Testis (tissue), 2 donors: ENCODE measurements at regions not wholly inside any gene's neighbourhood (a gene's known extent, or its start where the extent isn't known, plus 50 kb on each side); places are given as distances from the start of the nearest gene placed in this dataset.

Source experiments
- DNase-seq: peaks from one replicate; pipeline ENCODE4 v3.0.0-alpha.2; 2019
- H3K27ac ChIP-seq, 2 donors: fragments of 200-600 bp; sonication (generic); one replicate each; pipeline ENCODE4 v1.5.1; 2019
- H3K27me3 ChIP-seq: fragments of 200-600 bp; sonication (generic); one replicate; pipeline ENCODE4 v1.5.1; 2019
- H3K36me3 ChIP-seq: fragments of 200-600 bp; sonication (generic); one replicate; pipeline ENCODE4 v1.5.1; 2017; ENCODE audit warnings: low read depth; ENCODE audit errors: missing control alignments
- H3K4me1 ChIP-seq: fragments of 200-600 bp; sonication (generic); one replicate; pipeline ENCODE4 v1.5.1; 2019
- H3K4me3 ChIP-seq, 2 donors: fragments of 200-600 bp; sonication (generic); one replicate each; pipeline ENCODE4 v1.5.1; 2017 to 2019
- H3K9me3 ChIP-seq: fragments of 200-600 bp; sonication (generic); one replicate; pipeline ENCODE4 v1.5.1; 2017
- CTCF ChIP-seq, 3 experiments: fragments of 450-650 bp in 2 of 3; fragments of 200-600 bp in 1 of 3; sonication (generic) in 1 of 3; IDR thresholded peaks; one replicate each; pipeline ENCODE4 v1.5.1; 2016 to 2019; ENCODE audit warnings: antibody characterized with exemption in 3 of 3, mild to moderate bottlenecking in 2 of 3, moderate library complexity in 1 of 3
- POLR2A ChIP-seq: fragments of 450-650 bp; IDR thresholded peaks from one replicate; pipeline ENCODE4 v1.6.1; 2017; ENCODE audit warnings: antibody characterized with exemption, mild to moderate bottlenecking, moderate library complexity
- WGBS, 2 donors: methylation state at CpG; one replicate each; pipeline ENCODE4 v1.1.5; 2018; 5-methylcytosine and 5-hydroxymethylcytosine counted together
- intact Hi-C: fragments of 100-400 bp; cut with DNase I; formaldehyde crosslinking; loops from one replicate; pipeline ENCODE4 v1.15.1; 2023; ENCODE audit warnings: low total_unique reads

- WGBS, 2 donors = 84 to 86% methylated on average over 1 of the region's 1 CpG
- no peak overlapping the region for H3K4me3 ChIP-seq
- intact Hi-C loops = no loop called here
- TF ChIP-seq CTCF (IDR thresholded peaks at IDR 0.05) (no peak), POLR2A (no peak)
- no peak overlapping the region for H3K27ac ChIP-seq
- DNase-seq = no peak
- no peaks in the 10 kb centered on the region for H3K27me3 ChIP-seq
- no peaks in the 10 kb centered on the region for H3K4me1 ChIP-seq
- H3K36me3 ChIP-seq = no peaks in the 10 kb centered on the region
- no peaks in the 10 kb centered on the region for H3K9me3 ChIP-seq
Observed at GRCh38 chr5:125321654-125322053, 575.2 kb upstream of the ZNF608 start.

- intact Hi-C loops = no loop called here
- Histone ChIP-seq H3K4me1 (no peaks in the 10 kb centered on the region), H3K9me3 (no peaks in the 10 kb centered on the region), H3K27ac (no peak overlapping the region), H3K4me3 (no peak overlapping the region), H3K36me3 (no peaks in the 10 kb centered on the region), H3K27me3 (no peaks in the 10 kb centered on the region)
- DNase-seq = no peak
- TF ChIP-seq POLR2A (no peak), CTCF (IDR thresholded peaks at IDR 0.05) (no peak)
- 53 to 72% methylated on average over 2 of the region's 2 CpGs for WGBS, 2 donors
Observed at GRCh38 chr5:125323613-125324012, 577.2 kb upstream of the ZNF608 start.

GRCh38 chr5:125325488-125326149 lies 579.2 kb upstream of the ZNF608 start:
- no peak for DNase-seq
- 82 to 86% methylated on average over 4 of the region's 4 CpGs for WGBS, 2 donors
- no peaks in the 10 kb centered on the region for H3K27me3 ChIP-seq
- no peaks in the 10 kb centered on the region for H3K9me3 ChIP-seq
- H3K36me3 ChIP-seq = no peaks in the 10 kb centered on the region
- no peak overlapping the region for H3K4me3 ChIP-seq
- TF ChIP-seq POLR2A (no peak), CTCF (IDR thresholded peaks at IDR 0.05) (no peak)
- intact Hi-C loops = no loop called here
- H3K27ac ChIP-seq = no peak overlapping the region
- no peaks in the 10 kb centered on the region for H3K4me1 ChIP-seq

GRCh38 chr5:125326150-125326510 lies 579.7 kb upstream of the ZNF608 start:
- Histone ChIP-seq H3K9me3 (no peaks in the 10 kb centered on the region), H3K27me3 (no peaks in the 10 kb centered on the region), H3K4me3 (no peak overlapping the region), H3K4me1 (no peaks in the 10 kb centered on the region), H3K27ac (no peak overlapping the region), H3K36me3 (no peaks in the 10 kb centered on the region)
- TF ChIP-seq POLR2A = no peak
- DNase-seq = no peak
- intact Hi-C loops = no loop called here

- WGBS, 2 donors = 88 to 94% methylated on average over 3 of the region's 3 CpGs
Observed at GRCh38 chr5:125327676-125328075, 581.2 kb upstream of the ZNF608 start.

More at GRCh38 chr5:125327676-125328075, 581.2 kb upstream of the ZNF608 start:
- Histone ChIP-seq H3K4me3 (no peak overlapping the region), H3K4me1 (no peaks in the 10 kb centered on the region), H3K36me3 (no peaks in the 10 kb centered on the region), H3K27ac (no peak overlapping the region), H3K9me3 (no peaks in the 10 kb centered on the region), H3K27me3 (no peaks in the 10 kb centered on the region)
- DNase-seq = no peak
- TF ChIP-seq POLR2A (no peak), CTCF (IDR thresholded peaks at IDR 0.05) (no peak)
- intact Hi-C loops = no loop called here
